ENCODE measurements at regions not wholly inside any gene's neighbourhood (a gene's known extent, or its start where the extent isn't known, plus 50 kb on each side); places are given as distances from the start of the nearest gene placed in this dataset.

- TF ChIP-seq, protein P1, sequence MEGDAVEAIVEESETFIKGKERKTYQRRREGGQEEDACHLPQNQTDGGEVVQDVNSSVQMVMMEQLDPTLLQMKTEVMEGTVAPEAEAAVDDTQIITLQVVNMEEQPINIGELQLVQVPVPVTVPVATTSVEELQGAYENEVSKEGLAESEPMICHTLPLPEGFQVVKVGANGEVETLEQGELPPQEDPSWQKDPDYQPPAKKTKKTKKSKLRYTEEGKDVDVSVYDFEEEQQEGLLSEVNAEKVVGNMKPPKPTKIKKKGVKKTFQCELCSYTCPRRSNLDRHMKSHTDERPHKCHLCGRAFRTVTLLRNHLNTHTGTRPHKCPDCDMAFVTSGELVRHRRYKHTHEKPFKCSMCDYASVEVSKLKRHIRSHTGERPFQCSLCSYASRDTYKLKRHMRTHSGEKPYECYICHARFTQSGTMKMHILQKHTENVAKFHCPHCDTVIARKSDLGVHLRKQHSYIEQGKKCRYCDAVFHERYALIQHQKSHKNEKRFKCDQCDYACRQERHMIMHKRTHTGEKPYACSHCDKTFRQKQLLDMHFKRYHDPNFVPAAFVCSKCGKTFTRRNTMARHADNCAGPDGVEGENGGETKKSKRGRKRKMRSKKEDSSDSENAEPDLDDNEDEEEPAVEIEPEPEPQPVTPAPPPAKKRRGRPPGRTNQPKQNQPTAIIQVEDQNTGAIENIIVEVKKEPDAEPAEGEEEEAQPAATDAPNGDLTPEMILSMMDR (conservative IDR thresholded peaks at IDR 0.05 in 1 of 2, IDR thresholded peaks at IDR 0.05 in 1 of 2; ENCODE audit: low read depth in 1 of 2, low read length in 2 of 2) = no peak
- no peak for TF ChIP-seq EZH2 (IDR thresholded peaks at IDR 0.05; ENCODE audit: low read length, missing control alignments)
Observed at GRCh38 chr9:129524582-129525270, 96.2 kb downstream of the C9orf50 start.

Data from fibroblast of lung (primary cell).